Breast epithelium (tissue), 4 donors: ENCODE measurements at regions not wholly inside any gene's neighbourhood (a gene's known extent, or its start where the extent isn't known, plus 50 kb on each side); places are given as distances from the start of the nearest gene placed in this dataset.

Source experiments
- DNase-seq, 2 donors: peaks; one replicate each; pipeline ENCODE4 v3.0.0-alpha.2; 2019; ENCODE audit warnings: low spot score in 2 of 2
- H3K27ac ChIP-seq, 2 donors: fragments of 200-600 bp; sonication (generic) in 1 of 2; one replicate each; pipeline ENCODE4 v1.5.1; 2016 to 2019; ENCODE audit warnings: mild to moderate bottlenecking in 1 of 2
- H3K27me3 ChIP-seq, 2 donors: fragments of 200-600 bp; sonication (generic) in 1 of 2; one replicate each; pipeline versions ENCODE4 v1.5.1 to v1.6.0; 2017 to 2019; ENCODE audit warnings: control low read depth in 1 of 2, mild to moderate bottlenecking in 1 of 2
- H3K36me3 ChIP-seq: fragments of 200-600 bp; one replicate; pipeline ENCODE4 v1.5.1; 2019
- H3K4me1 ChIP-seq, 2 donors: fragments of 200-600 bp; sonication (generic); one replicate each; pipeline ENCODE4 v1.5.1; 2016 to 2019; ENCODE audit warnings: control low read depth in 1 of 2
- H3K4me3 ChIP-seq, 3 donors: fragments of 200-600 bp; sonication (generic); 1 replicate in 2 of 3; 2 replicates in 1 of 3; pipeline ENCODE4 v1.5.1; 2016 to 2019; ENCODE audit warnings: mild to moderate bottlenecking in 3 of 3, moderate library complexity in 2 of 3
- H3K9me3 ChIP-seq, 2 donors: fragments of 200-600 bp; sonication (generic) in 1 of 2; one replicate each; pipeline ENCODE4 v1.5.1; 2016 to 2019; ENCODE audit warnings: control low read depth in 1 of 2
- POLR2A ChIP-seq: fragments of 450-650 bp; IDR thresholded peaks from one replicate; pipeline ENCODE4 v1.6.1; 2016; ENCODE audit warnings: antibody characterized with exemption, mild to moderate bottlenecking, moderate library complexity
- POLR2AphosphoS5 ChIP-seq, 3 donors: sonication (generic); formaldehyde crosslinking; IDR thresholded peaks; one replicate each; pipeline ENCODE4 v1.6.1; 2017; ENCODE audit warnings: antibody characterized with exemption in 3 of 3
- intact Hi-C: fragments of 100-400 bp; cut with DNase I; formaldehyde crosslinking; loops from one replicate; pipeline ENCODE4 v1.15.1; 2023; ENCODE audit warnings: low total_unique reads
- TF ChIP-seq, protein P1 (sequence below), 3 donors: fragments of 450-650 bp; IDR thresholded peaks; one replicate each; pipeline ENCODE4 v1.5.1; 2016 to 2017; ENCODE audit warnings: antibody characterized with exemption in 3 of 3, mild to moderate bottlenecking in 3 of 3, moderate library complexity in 3 of 3

DNA sequence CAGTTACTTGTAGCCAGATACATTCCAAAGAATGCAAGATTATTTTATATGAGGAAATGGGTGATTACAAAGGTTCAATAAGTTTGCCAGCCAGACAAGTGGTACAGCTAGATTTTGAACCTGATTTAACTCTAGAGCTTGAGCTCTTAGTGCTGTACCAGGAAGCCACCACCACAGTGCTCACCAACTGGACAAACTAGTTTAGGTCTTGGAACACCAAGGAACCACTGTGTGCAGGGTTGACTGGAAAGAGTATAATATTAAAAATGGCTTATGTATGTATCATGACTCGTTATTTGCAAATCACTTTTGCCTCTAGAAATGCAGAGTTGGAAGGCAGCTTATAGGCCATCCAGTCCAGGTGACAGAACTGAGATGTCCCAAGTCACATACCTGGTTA lies 177.2 kb downstream of the TXNL1 start:
- no peak for DNase-seq
- no peaks in the 10 kb centered on the region for H3K27me3 ChIP-seq
- no peaks in the 10 kb centered on the region for H3K36me3 ChIP-seq
- H3K9me3 ChIP-seq = peaks cover 0 to 11% of the 10 kb centered on the region in 2 donors
- intact Hi-C loops = no loop called here
- TF ChIP-seq POLR2AphosphoS5 (IDR thresholded peaks at IDR 0.05) = no peak
- TF ChIP-seq, protein P1, sequence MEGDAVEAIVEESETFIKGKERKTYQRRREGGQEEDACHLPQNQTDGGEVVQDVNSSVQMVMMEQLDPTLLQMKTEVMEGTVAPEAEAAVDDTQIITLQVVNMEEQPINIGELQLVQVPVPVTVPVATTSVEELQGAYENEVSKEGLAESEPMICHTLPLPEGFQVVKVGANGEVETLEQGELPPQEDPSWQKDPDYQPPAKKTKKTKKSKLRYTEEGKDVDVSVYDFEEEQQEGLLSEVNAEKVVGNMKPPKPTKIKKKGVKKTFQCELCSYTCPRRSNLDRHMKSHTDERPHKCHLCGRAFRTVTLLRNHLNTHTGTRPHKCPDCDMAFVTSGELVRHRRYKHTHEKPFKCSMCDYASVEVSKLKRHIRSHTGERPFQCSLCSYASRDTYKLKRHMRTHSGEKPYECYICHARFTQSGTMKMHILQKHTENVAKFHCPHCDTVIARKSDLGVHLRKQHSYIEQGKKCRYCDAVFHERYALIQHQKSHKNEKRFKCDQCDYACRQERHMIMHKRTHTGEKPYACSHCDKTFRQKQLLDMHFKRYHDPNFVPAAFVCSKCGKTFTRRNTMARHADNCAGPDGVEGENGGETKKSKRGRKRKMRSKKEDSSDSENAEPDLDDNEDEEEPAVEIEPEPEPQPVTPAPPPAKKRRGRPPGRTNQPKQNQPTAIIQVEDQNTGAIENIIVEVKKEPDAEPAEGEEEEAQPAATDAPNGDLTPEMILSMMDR (IDR thresholded peaks at IDR 0.05) = no peak
- TF ChIP-seq POLR2A = no peak
- H3K4me1 ChIP-seq = no peaks in the 10 kb centered on the region
- H3K4me3 ChIP-seq = no peak overlapping the region
- H3K27ac ChIP-seq = no peak overlapping the region

DNA sequence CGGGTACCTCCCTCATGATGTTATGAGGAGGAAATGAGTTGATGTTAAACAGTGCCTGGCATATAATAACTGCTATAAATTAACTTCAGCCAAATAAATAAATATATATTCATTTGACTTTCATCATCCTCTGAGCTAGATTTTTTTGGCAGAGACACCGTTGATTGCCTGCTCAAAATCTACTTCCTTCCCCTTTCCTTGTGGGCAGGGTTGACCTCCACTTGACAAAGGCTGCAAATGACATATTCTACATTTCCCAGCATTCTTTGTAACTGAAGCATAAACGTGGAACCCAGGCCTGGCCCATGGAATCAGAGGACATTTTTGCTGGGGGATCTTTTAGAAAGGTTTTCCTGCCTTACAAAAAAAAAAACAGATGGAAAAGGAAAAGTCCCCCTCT lies 177.8 kb downstream of the TXNL1 start:
- no peaks in the 10 kb centered on the region for H3K36me3 ChIP-seq
- no peak for DNase-seq
- intact Hi-C loops = no loop called here
- peaks cover 0 to 11% of the 10 kb centered on the region in 2 donors for H3K9me3 ChIP-seq
- H3K27ac ChIP-seq = peak overlapping the region in 1 of 2 donors; percentile 32
- no peak overlapping the region for H3K4me3 ChIP-seq
- TF ChIP-seq POLR2AphosphoS5 (IDR thresholded peaks at IDR 0.05) (no peak), POLR2A (no peak)
- TF ChIP-seq, protein P1 (IDR thresholded peaks at IDR 0.05) = no peak
- H3K4me1 ChIP-seq = no peaks in the 10 kb centered on the region
- no peaks in the 10 kb centered on the region for H3K27me3 ChIP-seq

DNA sequence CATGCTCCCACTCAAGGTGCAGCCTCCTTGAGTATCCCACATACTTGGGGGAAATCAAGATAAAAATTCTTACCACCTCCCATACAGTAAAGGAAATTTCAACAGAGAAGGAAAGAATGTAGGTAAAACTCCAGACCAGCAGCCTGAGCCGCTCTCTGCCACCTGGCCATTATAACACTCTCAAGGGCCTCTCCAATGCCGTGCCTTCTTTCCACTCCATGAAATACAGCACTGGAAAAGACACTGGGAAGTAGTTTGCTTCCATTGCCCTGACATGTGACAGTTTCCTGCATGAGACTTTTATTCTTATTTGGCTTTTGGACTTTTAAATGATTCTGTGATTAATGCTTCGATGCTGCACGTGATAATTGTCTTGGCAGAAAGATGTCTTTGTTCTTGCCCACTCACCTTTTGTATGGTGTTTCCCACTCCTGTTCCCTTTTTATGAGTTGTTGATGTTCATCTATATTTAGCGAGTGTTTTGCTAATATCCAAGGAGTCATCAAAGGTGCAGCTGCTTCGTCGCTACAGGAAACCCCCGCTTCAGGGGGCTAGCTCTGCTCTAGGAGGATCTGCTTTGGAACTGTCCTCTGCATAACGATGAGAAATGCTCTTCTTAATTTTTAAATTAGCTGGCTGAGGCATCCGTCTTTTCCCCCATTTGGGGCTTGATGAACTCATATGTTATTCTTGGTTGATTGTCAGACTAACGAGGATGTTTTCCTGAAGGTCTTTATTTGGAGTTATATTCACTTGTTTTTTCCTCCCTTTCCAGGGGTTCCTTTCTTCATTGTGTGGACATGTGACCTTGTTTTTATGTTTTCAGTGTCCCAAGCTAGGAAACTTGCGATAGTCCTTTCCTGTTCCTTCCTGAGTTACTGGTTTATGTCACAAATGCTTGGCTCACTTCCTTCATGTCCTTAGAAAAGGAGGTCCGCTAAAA lies 179.4 kb downstream of the TXNL1 start:
- intact Hi-C loops = no loop called here
- Histone ChIP-seq H3K4me1 (no peaks in the 10 kb centered on the region), H3K27ac (peak overlapping the region; percentile 37 to 77), H3K27me3 (no peaks in the 10 kb centered on the region), H3K36me3 (no peaks in the 10 kb centered on the region), H3K4me3 (no peak overlapping the region), H3K9me3 (no peaks in the 10 kb centered on the region)
- DNase-seq = no peak
- TF ChIP-seq, protein P1 (IDR thresholded peaks at IDR 0.05) = no peak
- TF ChIP-seq POLR2A = no peak
- peak in 1 of 3 donors; percentile 8 for TF ChIP-seq POLR2AphosphoS5 (IDR thresholded peaks at IDR 0.05)

DNA sequence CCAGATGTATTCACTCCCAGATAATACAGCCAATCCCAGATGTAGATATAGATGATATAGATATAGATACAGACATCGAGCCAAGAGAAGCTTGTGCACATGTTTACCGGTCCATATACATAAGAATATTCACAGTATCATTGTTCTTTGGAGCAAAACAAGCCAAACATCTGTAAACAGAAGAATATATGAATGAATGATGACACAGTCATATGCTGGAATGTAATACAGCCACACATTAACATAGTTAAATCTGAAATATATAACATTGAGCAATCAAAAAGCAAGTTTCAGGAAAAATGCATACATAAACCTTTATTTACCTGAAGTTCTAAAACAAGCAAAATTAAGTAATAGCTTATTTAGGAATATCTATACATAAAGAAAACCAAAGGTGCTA lies 182.5 kb downstream of the TXNL1 start:
- no peak for DNase-seq
- H3K27me3 ChIP-seq = no peaks in the 10 kb centered on the region
- no peaks in the 10 kb centered on the region for H3K4me1 ChIP-seq
- H3K4me3 ChIP-seq = no peak overlapping the region
- H3K9me3 ChIP-seq = no peaks in the 10 kb centered on the region
- no peak overlapping the region for H3K27ac ChIP-seq
- TF ChIP-seq, protein P1 (IDR thresholded peaks at IDR 0.05) = no peak
- TF ChIP-seq POLR2AphosphoS5 (IDR thresholded peaks at IDR 0.05) (no peak), POLR2A (no peak)
- H3K36me3 ChIP-seq = no peaks in the 10 kb centered on the region
- intact Hi-C loops = no loop called here

DNA sequence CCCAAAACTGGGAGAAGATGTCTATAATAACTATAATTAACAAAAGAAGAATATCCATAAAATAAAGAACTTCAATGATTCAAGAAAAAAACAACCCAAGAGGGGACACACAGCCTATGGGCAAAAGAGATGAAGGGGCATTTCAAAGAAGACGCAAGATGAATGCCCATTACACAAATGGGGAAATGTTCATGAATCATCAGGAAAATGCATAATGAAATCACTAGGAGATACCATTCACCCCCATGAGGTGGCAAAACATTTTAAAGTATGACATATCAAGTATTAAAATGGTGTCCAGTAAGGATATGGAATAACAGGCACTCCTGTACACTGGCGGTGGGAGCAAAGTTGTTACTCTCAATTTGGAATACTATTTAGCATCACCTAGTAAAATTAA lies 183.3 kb downstream of the TXNL1 start:
- DNase-seq = no peak
- H3K4me1 ChIP-seq = no peaks in the 10 kb centered on the region
- intact Hi-C loops = no loop called here
- H3K27me3 ChIP-seq = no peaks in the 10 kb centered on the region
- TF ChIP-seq, protein P1 (IDR thresholded peaks at IDR 0.05) = no peak
- no peak for TF ChIP-seq POLR2A
- TF ChIP-seq POLR2AphosphoS5 (IDR thresholded peaks at IDR 0.05) = no peak
- no peaks in the 10 kb centered on the region for H3K9me3 ChIP-seq
- no peak overlapping the region for H3K27ac ChIP-seq
- no peaks in the 10 kb centered on the region for H3K36me3 ChIP-seq
- no peak overlapping the region for H3K4me3 ChIP-seq
